ENCODE measurements at regions not wholly inside any gene's neighbourhood (a gene's known extent, or its start where the extent isn't known, plus 50 kb on each side); places are given as distances from the start of the nearest gene placed in this dataset.

DNA sequence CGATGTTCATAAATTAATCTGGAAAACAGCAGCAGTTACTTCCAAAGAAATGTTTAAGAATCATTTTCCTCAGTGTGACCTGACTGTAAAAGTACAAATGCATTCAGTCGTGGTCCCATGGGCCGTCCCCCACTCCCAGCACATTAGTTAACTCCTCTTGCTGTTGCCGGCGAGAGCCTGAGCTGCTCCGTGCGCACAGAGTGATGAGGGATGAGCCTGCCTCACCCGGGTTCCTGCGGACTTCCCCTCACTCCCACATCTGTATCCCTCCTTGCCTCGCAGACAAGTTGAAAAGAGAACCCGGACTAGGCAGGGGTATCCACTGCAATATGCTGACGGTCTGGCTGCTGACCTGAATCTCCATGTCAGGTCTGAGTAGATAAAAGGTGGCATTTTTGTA lies 861.7 kb upstream of the NR2F2 start:
- no peaks in the 10 kb centered on the region for H3K9me3 ChIP-seq (ENCODE audit: insufficient read depth, low read depth, low read length)
- H3K79me2 ChIP-seq (ENCODE audit: control insufficient read depth, insufficient read depth, low read length, poor library complexity) = no peaks in the 10 kb centered on the region
- no peak overlapping the region for H4K12ac ChIP-seq (ENCODE audit: low read depth, low read length)
- peak overlapping the region; percentile 89 for H2BK12ac ChIP-seq (ENCODE audit: low read length)
- no peak overlapping the region for H3K18ac ChIP-seq (ENCODE audit: low read length)
- H2BK120ac ChIP-seq (ENCODE audit: insufficient read depth, low read length, poor library complexity) = peak overlapping the region; percentile 66
- H4K8ac ChIP-seq (ENCODE audit: low read depth, low read length) = peak overlapping the region; percentile 47
- H3K79me1 ChIP-seq (ENCODE audit: low read length) = no peaks in the 10 kb centered on the region
- H3K14ac ChIP-seq (ENCODE audit: low read length) = no peak overlapping the region
- DNase-seq = no peak
- H3K4ac ChIP-seq (ENCODE audit: low read depth, low read length) = no peak overlapping the region
- H3K4me2 ChIP-seq (ENCODE audit: low read length) = no peak overlapping the region
- no peaks in the 10 kb centered on the region for H3K4me1 ChIP-seq (ENCODE audit: control insufficient read depth in 1 of 2, insufficient read depth in 2 of 2, low read length in 2 of 2)
- no peak overlapping the region for H2BK5ac ChIP-seq (ENCODE audit: low read depth, low read length, poor library complexity)
- no peak overlapping the region for H3K4me3 ChIP-seq (ENCODE audit: low read depth, low read length)
- no peak overlapping the region for H4K91ac ChIP-seq (ENCODE audit: low read depth, low read length)
- peak overlapping the region; percentile 54 for H2AFZ ChIP-seq (ENCODE audit: insufficient read depth, low read length, poor library complexity)
- no peak overlapping the region for H3K23ac ChIP-seq (ENCODE audit: low read length)
- H3K27ac ChIP-seq (ENCODE audit: low read depth, low read length) = no peak overlapping the region
- H3K9ac ChIP-seq (ENCODE audit: low read length) = no peak overlapping the region
- no peaks in the 10 kb centered on the region for H3K36me3 ChIP-seq (ENCODE audit: control insufficient read depth in 1 of 2, insufficient read depth in 2 of 2, low read length in 2 of 2)
- no peaks in the 10 kb centered on the region for H3K27me3 ChIP-seq (ENCODE audit: insufficient read depth, low read length)
- H2AK5ac ChIP-seq (ENCODE audit: low read length) = no peak overlapping the region
- no CpG with 5 or more reads among the region's 12 CpGs for whole genome bisulfite sequencing (ENCODE audit: extremely low coverage, insufficient coverage, insufficient read length)

- Histone ChIP-seq H2BK120ac (ENCODE audit: insufficient read depth, low read length, poor library complexity) (no peak overlapping the region), H3K36me3 (ENCODE audit: control insufficient read depth in 1 of 2, insufficient read depth in 2 of 2, low read length in 2 of 2) (no peaks in the 10 kb centered on the region), H3K9me3 (ENCODE audit: insufficient read depth, low read depth, low read length) (no peaks in the 10 kb centered on the region), H3K79me1 (ENCODE audit: low read length) (no peaks in the 10 kb centered on the region), H4K12ac (ENCODE audit: low read depth, low read length) (no peak overlapping the region), H3K23ac (ENCODE audit: low read length) (no peak overlapping the region), H3K27ac (ENCODE audit: low read depth, low read length) (no peak overlapping the region), H3K79me2 (ENCODE audit: control insufficient read depth, insufficient read depth, low read length, poor library complexity) (no peaks in the 10 kb centered on the region), H2AK5ac (ENCODE audit: low read length) (no peak overlapping the region), H4K91ac (ENCODE audit: low read depth, low read length) (no peak overlapping the region), H2BK12ac (ENCODE audit: low read length) (no peak overlapping the region), H3K9ac (ENCODE audit: low read length) (no peak overlapping the region), H3K4me3 (ENCODE audit: low read depth, low read length) (no peak overlapping the region), H3K4me2 (ENCODE audit: low read length) (no peak overlapping the region), H3K14ac (ENCODE audit: low read length) (no peak overlapping the region), H2BK5ac (ENCODE audit: low read depth, low read length, poor library complexity) (no peak overlapping the region), H2AFZ (ENCODE audit: insufficient read depth, low read length, poor library complexity) (no peak overlapping the region), H3K27me3 (ENCODE audit: insufficient read depth, low read length) (no peaks in the 10 kb centered on the region), H3K4me1 (ENCODE audit: control insufficient read depth in 1 of 2, insufficient read depth in 2 of 2, low read length in 2 of 2) (no peaks in the 10 kb centered on the region), H3K4ac (ENCODE audit: low read depth, low read length) (no peak overlapping the region), H3K18ac (ENCODE audit: low read length) (no peak overlapping the region), H4K8ac (ENCODE audit: low read depth, low read length) (no peak overlapping the region)
- DNase-seq = no peak
- 100% methylated on average over 1 of the region's 8 CpGs for WGBS (ENCODE audit: extremely low coverage, insufficient coverage, insufficient read length)
Measured at GRCh38 chr15:95469496-95470000, 861.0 kb upstream of the NR2F2 start.

- no CpG with 5 or more reads among the region's 3 CpGs for WGBS (ENCODE audit: extremely low coverage, insufficient coverage, insufficient read length)
- Histone ChIP-seq H3K36me3 (ENCODE audit: control insufficient read depth in 1 of 2, insufficient read depth in 2 of 2, low read length in 2 of 2) (no peaks in the 10 kb centered on the region), H3K4me1 (ENCODE audit: control insufficient read depth in 1 of 2, insufficient read depth in 2 of 2, low read length in 2 of 2) (no peaks in the 10 kb centered on the region), H2BK5ac (ENCODE audit: low read depth, low read length, poor library complexity) (no peak overlapping the region), H3K4me3 (ENCODE audit: low read depth, low read length) (no peak overlapping the region), H3K27me3 (ENCODE audit: insufficient read depth, low read length) (no peaks in the 10 kb centered on the region), H3K27ac (ENCODE audit: low read depth, low read length) (no peak overlapping the region), H3K9ac (ENCODE audit: low read length) (no peak overlapping the region), H3K14ac (ENCODE audit: low read length) (no peak overlapping the region), H4K91ac (ENCODE audit: low read depth, low read length) (no peak overlapping the region), H4K8ac (ENCODE audit: low read depth, low read length) (no peak overlapping the region), H2AK5ac (ENCODE audit: low read length) (no peak overlapping the region), H2AFZ (ENCODE audit: insufficient read depth, low read length, poor library complexity) (no peak overlapping the region), H3K4me2 (ENCODE audit: low read length) (no peak overlapping the region), H3K4ac (ENCODE audit: low read depth, low read length) (no peak overlapping the region), H3K79me1 (ENCODE audit: low read length) (no peaks in the 10 kb centered on the region), H3K9me3 (ENCODE audit: insufficient read depth, low read depth, low read length) (no peaks in the 10 kb centered on the region), H2BK12ac (ENCODE audit: low read length) (no peak overlapping the region), H3K23ac (ENCODE audit: low read length) (no peak overlapping the region), H2BK120ac (ENCODE audit: insufficient read depth, low read length, poor library complexity) (no peak overlapping the region), H3K18ac (ENCODE audit: low read length) (no peak overlapping the region), H3K79me2 (ENCODE audit: control insufficient read depth, insufficient read depth, low read length, poor library complexity) (no peaks in the 10 kb centered on the region), H4K12ac (ENCODE audit: low read depth, low read length) (no peak overlapping the region)
- DNase-seq = no peak
Measured at GRCh38 chr15:95470529-95470928, 860.0 kb upstream of the NR2F2 start.

GRCh38 chr15:95470997-95471689 lies 859.4 kb upstream of the NR2F2 start:
- H3K4me2 ChIP-seq (ENCODE audit: low read length) = no peak overlapping the region
- no peak overlapping the region for H2BK120ac ChIP-seq (ENCODE audit: insufficient read depth, low read length, poor library complexity)
- no peaks in the 10 kb centered on the region for H3K4me1 ChIP-seq (ENCODE audit: control insufficient read depth in 1 of 2, insufficient read depth in 2 of 2, low read length in 2 of 2)
- H3K4ac ChIP-seq (ENCODE audit: low read depth, low read length) = no peak overlapping the region
- H4K12ac ChIP-seq (ENCODE audit: low read depth, low read length) = no peak overlapping the region
- no peak overlapping the region for H3K23ac ChIP-seq (ENCODE audit: low read length)
- H2AK5ac ChIP-seq (ENCODE audit: low read length) = no peak overlapping the region
- no peak overlapping the region for H2BK5ac ChIP-seq (ENCODE audit: low read depth, low read length, poor library complexity)
- H3K36me3 ChIP-seq (ENCODE audit: control insufficient read depth in 1 of 2, insufficient read depth in 2 of 2, low read length in 2 of 2) = no peaks in the 10 kb centered on the region
- H3K9ac ChIP-seq (ENCODE audit: low read length) = no peak overlapping the region
- no peak overlapping the region for H2AFZ ChIP-seq (ENCODE audit: insufficient read depth, low read length, poor library complexity)
- H3K27me3 ChIP-seq (ENCODE audit: insufficient read depth, low read length) = no peaks in the 10 kb centered on the region
- H4K91ac ChIP-seq (ENCODE audit: low read depth, low read length) = no peak overlapping the region
- no peak overlapping the region for H2BK12ac ChIP-seq (ENCODE audit: low read length)
- no peak overlapping the region for H3K18ac ChIP-seq (ENCODE audit: low read length)
- no CpG with 5 or more reads among the region's 4 CpGs for WGBS (ENCODE audit: extremely low coverage, insufficient coverage, insufficient read length)
- H3K9me3 ChIP-seq (ENCODE audit: insufficient read depth, low read depth, low read length) = no peaks in the 10 kb centered on the region
- H3K4me3 ChIP-seq (ENCODE audit: low read depth, low read length) = no peak overlapping the region
- no peaks in the 10 kb centered on the region for H3K79me1 ChIP-seq (ENCODE audit: low read length)
- no peaks in the 10 kb centered on the region for H3K79me2 ChIP-seq (ENCODE audit: control insufficient read depth, insufficient read depth, low read length, poor library complexity)
- no peak overlapping the region for H3K27ac ChIP-seq (ENCODE audit: low read depth, low read length)
- no peak for DNase-seq
- H3K14ac ChIP-seq (ENCODE audit: low read length) = no peak overlapping the region
- no peak overlapping the region for H4K8ac ChIP-seq (ENCODE audit: low read depth, low read length)

Measured in trophoblast cell (in vitro differentiated cells and primary cell).